HG03460 (cell line): ENCODE measurements at regions not wholly inside any gene's neighbourhood (a gene's known extent, or its start where the extent isn't known, plus 50 kb on each side); places are given as distances from the start of the nearest gene placed in this dataset.

Experiments
- ATAC-seq: cut with Tn5 transposase; IDR thresholded peaks from one replicate; pipeline ENCODE4 v1.9.1; 2021; ENCODE audit not compliant: unreplicated experiment

GRCh38 chr2:2707206-2707991, 376.3 kb upstream of the MYT1L start:
- ATAC-seq, result no peak

GRCh38 chr2:2706306-2706705, 375.2 kb upstream of the MYT1L start:
- ATAC-seq, result no peak

- no peak for ATAC-seq
Measured at GRCh38 chr2:2705871-2706270, 374.8 kb upstream of the MYT1L start.

GRCh38 chr2:2704428-2705090, 373.5 kb upstream of the MYT1L start:
- ATAC-seq, result no peak

- ATAC-seq, result no peak
Measured at GRCh38 chr2:2703762-2704427, 372.8 kb upstream of the MYT1L start.

GRCh38 chr2:2703172-2703571, 372.1 kb upstream of the MYT1L start:
- ATAC-seq, result no peak

- no peak for ATAC-seq
Measured at GRCh38 chr2:2702385-2702784, 371.3 kb upstream of the MYT1L start.

GRCh38 chr2:2701813-2702212, 370.7 kb upstream of the MYT1L start:
- ATAC-seq, result no peak

GRCh38 chr2:2701176-2701781, 370.2 kb upstream of the MYT1L start:
- no peak for ATAC-seq

- ATAC-seq, result no peak
Measured at GRCh38 chr2:2699121-2699505, 368.0 kb upstream of the MYT1L start.

GRCh38 chr2:2698182-2699120, 367.4 kb upstream of the MYT1L start:
- no peak for ATAC-seq

GRCh38 chr2:2696733-2697455, 365.8 kb upstream of the MYT1L start:
- no peak for ATAC-seq

GRCh38 chr2:2696325-2696724, 365.2 kb upstream of the MYT1L start:
- ATAC-seq, result no peak

- no peak for ATAC-seq
Measured at GRCh38 chr2:2694746-2695145, 363.7 kb upstream of the MYT1L start.

- ATAC-seq, result no peak
Measured at GRCh38 chr2:2692599-2693389, 361.7 kb upstream of the MYT1L start.

- no peak for ATAC-seq
Measured at GRCh38 chr2:2691419-2691818, 360.3 kb upstream of the MYT1L start.

GRCh38 chr2:2690985-2691384, 359.9 kb upstream of the MYT1L start:
- ATAC-seq, result no peak

GRCh38 chr2:2689306-2689705, 358.2 kb upstream of the MYT1L start:
- no peak for ATAC-seq

- no peak for ATAC-seq
Measured at GRCh38 chr2:2688254-2688653, 357.2 kb upstream of the MYT1L start.
